PFSK-1 (cell line): ENCODE measurements at regions not wholly inside any gene's neighbourhood (a gene's known extent, or its start where the extent isn't known, plus 50 kb on each side); places are given as distances from the start of the nearest gene placed in this dataset.

ENCODE experiments used
- FOXP2 ChIP-seq: optimal IDR thresholded peaks from 2 replicates; pipeline ENCODE3; 2011; ENCODE audit warnings: borderline replicate concordance, control low read depth, inconsistent platforms; ENCODE audit not compliant: insufficient read depth; ENCODE audit errors: extremely low read length, extremely low read depth
- POLR2AphosphoS5 ChIP-seq: IDR thresholded peaks from 2 replicates; pipeline ENCODE4 v1.6.1; 2012; ENCODE audit warnings: low read depth, mild to moderate bottlenecking, control low read depth, low read length, moderate library complexity
- REST ChIP-seq, 2 experiments: IDR thresholded peaks; 2 replicates each; pipeline versions ENCODE4 v1.6.1 to v1.8.0; 2011 to 2012; ENCODE audit warnings: low read depth in 2 of 2, low read length in 2 of 2, control low read depth in 1 of 2, inconsistent platforms in 1 of 2, mild to moderate bottlenecking in 1 of 2, moderate library complexity in 1 of 2; ENCODE audit not compliant: insufficient read depth in 1 of 2
- SIN3A ChIP-seq: IDR thresholded peaks from 2 replicates; pipeline ENCODE4 v1.6.1; 2012; ENCODE audit warnings: mild to moderate bottlenecking, low read length, moderate library complexity, borderline replicate concordance; ENCODE audit not compliant: insufficient read depth
- TAF1 ChIP-seq: IDR thresholded peaks from 2 replicates; pipeline ENCODE4 v1.6.1; 2012; ENCODE audit warnings: low read length, control low read depth, borderline replicate concordance; ENCODE audit not compliant: insufficient read depth

DNA sequence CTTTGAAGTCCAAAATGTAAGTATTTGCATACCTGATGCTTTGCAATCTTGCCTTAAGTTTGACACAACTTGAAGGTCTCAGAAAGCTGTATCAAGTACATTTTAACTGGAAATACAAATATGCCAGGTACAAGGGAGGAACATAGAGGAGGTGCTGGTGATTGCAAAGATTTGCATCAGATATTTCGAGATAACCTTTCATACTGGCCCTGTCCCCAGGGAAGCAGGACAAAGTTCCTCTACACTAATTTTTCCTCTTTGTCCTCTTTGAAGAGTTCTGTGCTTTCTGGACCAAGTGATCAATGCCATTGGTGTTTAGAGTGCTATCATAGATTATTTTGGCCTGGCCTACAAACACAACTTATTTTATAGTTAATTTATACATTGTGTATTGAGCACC, 686.1 kb downstream of the HACE1 start:
- TF ChIP-seq POLR2AphosphoS5 (no peak), SIN3A (no peak), TAF1 (no peak), REST (IDR thresholded peaks at IDR 0.05; ENCODE audit: insufficient read depth in 1 of 2, low read depth in 2 of 2, low read length in 2 of 2) (no peak), FOXP2 (no peak)
